ENCODE measurements at regions not wholly inside any gene's neighbourhood (a gene's known extent, or its start where the extent isn't known, plus 50 kb on each side); places are given as distances from the start of the nearest gene placed in this dataset.

- no peak for FAIRE-seq
- Histone ChIP-seq H3K36me3 (ENCODE audit: insufficient read depth, low read length) (no peaks in the 10 kb centered on the region), H3K4me2 (ENCODE audit: low read length) (no peak overlapping the region), H3K4me3 (ENCODE audit: insufficient read depth, low read depth, low read length) (no peak overlapping the region), H4K20me1 (ENCODE audit: insufficient read depth, low read length) (no peaks in the 10 kb centered on the region), H3K79me2 (ENCODE audit: insufficient read depth, low read length) (no peaks in the 10 kb centered on the region), H3K9ac (ENCODE audit: low read length) (no peak overlapping the region), H3K4me1 (ENCODE audit: insufficient read depth, low read length) (no peaks in the 10 kb centered on the region), H3K9me3 (ENCODE audit: insufficient read depth, low read depth, low read length) (no peaks in the 10 kb centered on the region), H2AFZ (ENCODE audit: low read depth, low read length) (no peak overlapping the region), H3K27me3 (ENCODE audit: insufficient read depth, low read length) (no peaks in the 10 kb centered on the region), H3K27ac (ENCODE audit: low read depth, low read length) (no peak overlapping the region)
- no peak for DNase-seq (ENCODE audit: low read depth)
- no peak for TF ChIP-seq EZH2 (IDR thresholded peaks at IDR 0.05; ENCODE audit: insufficient read depth, low read length)
- TF ChIP-seq CTCF (IDR thresholded peaks at IDR 0.05; ENCODE audit: insufficient read depth, low read depth, low read length) = no peak
- Mint-ChIP-seq H3K9me3 (ENCODE audit: unreplicated experiment) (no peaks in the 10 kb centered on the region), H3K27ac (ENCODE audit: unreplicated experiment) (no peak overlapping the region), H3K4me3 (ENCODE audit: unreplicated experiment) (no peak overlapping the region), H3K27me3 (ENCODE audit: low read depth, unreplicated experiment) (peaks cover 9% of the 10 kb centered on the region), H3K36me3 (ENCODE audit: low read depth, unreplicated experiment) (no peaks in the 10 kb centered on the region), H3K4me1 (ENCODE audit: low read depth, unreplicated experiment) (peaks cover 5% of the 10 kb centered on the region)
Measured at GRCh38 chr2:217151509-217152206, 291.8 kb upstream of the TNP1 start.

GRCh38 chr2:217150236-217150635 is 290.4 kb upstream of the TNP1 start:
- no peak overlapping the region for H3K27ac Mint-ChIP-seq (ENCODE audit: unreplicated experiment)
- no peak overlapping the region for H3K4me3 Mint-ChIP-seq (ENCODE audit: unreplicated experiment)
- H3K9me3 ChIP-seq (ENCODE audit: insufficient read depth, low read depth, low read length) = no peaks in the 10 kb centered on the region
- H3K27ac ChIP-seq (ENCODE audit: low read depth, low read length) = no peak overlapping the region
- TF ChIP-seq CTCF (IDR thresholded peaks at IDR 0.05; ENCODE audit: insufficient read depth, low read depth, low read length) = no peak
- no peak for TF ChIP-seq EZH2 (IDR thresholded peaks at IDR 0.05; ENCODE audit: insufficient read depth, low read length)
- H3K4me1 Mint-ChIP-seq (ENCODE audit: low read depth, unreplicated experiment) = peaks cover 5% of the 10 kb centered on the region
- peaks cover 3% of the 10 kb centered on the region for H3K27me3 Mint-ChIP-seq (ENCODE audit: low read depth, unreplicated experiment)
- H3K9me3 Mint-ChIP-seq (ENCODE audit: unreplicated experiment) = no peaks in the 10 kb centered on the region
- no peaks in the 10 kb centered on the region for H3K36me3 ChIP-seq (ENCODE audit: insufficient read depth, low read length)
- no peak for FAIRE-seq
- H3K4me1 ChIP-seq (ENCODE audit: insufficient read depth, low read length) = no peaks in the 10 kb centered on the region
- no peaks in the 10 kb centered on the region for H3K36me3 Mint-ChIP-seq (ENCODE audit: low read depth, unreplicated experiment)
- H3K4me2 ChIP-seq (ENCODE audit: low read length) = no peak overlapping the region
- no peak overlapping the region for H3K9ac ChIP-seq (ENCODE audit: low read length)
- DNase-seq (ENCODE audit: low read depth) = no peak
- no peak overlapping the region for H2AFZ ChIP-seq (ENCODE audit: low read depth, low read length)
- H3K79me2 ChIP-seq (ENCODE audit: insufficient read depth, low read length) = no peaks in the 10 kb centered on the region
- no peak overlapping the region for H3K4me3 ChIP-seq (ENCODE audit: insufficient read depth, low read depth, low read length)
- H4K20me1 ChIP-seq (ENCODE audit: insufficient read depth, low read length) = no peaks in the 10 kb centered on the region
- H3K27me3 ChIP-seq (ENCODE audit: insufficient read depth, low read length) = no peaks in the 10 kb centered on the region

- no peak for TF ChIP-seq EZH2 (IDR thresholded peaks at IDR 0.05; ENCODE audit: insufficient read depth, low read length)
- TF ChIP-seq CTCF (IDR thresholded peaks at IDR 0.05; ENCODE audit: insufficient read depth, low read depth, low read length) = no peak
- H3K4me3 Mint-ChIP-seq (ENCODE audit: unreplicated experiment) = no peak overlapping the region
- Histone ChIP-seq H3K9ac (ENCODE audit: low read length) (no peak overlapping the region), H3K36me3 (ENCODE audit: insufficient read depth, low read length) (no peaks in the 10 kb centered on the region), H2AFZ (ENCODE audit: low read depth, low read length) (no peak overlapping the region), H4K20me1 (ENCODE audit: insufficient read depth, low read length) (no peaks in the 10 kb centered on the region), H3K79me2 (ENCODE audit: insufficient read depth, low read length) (no peaks in the 10 kb centered on the region), H3K27me3 (ENCODE audit: insufficient read depth, low read length) (no peaks in the 10 kb centered on the region), H3K4me3 (ENCODE audit: insufficient read depth, low read depth, low read length) (no peak overlapping the region), H3K4me2 (ENCODE audit: low read length) (no peak overlapping the region), H3K4me1 (ENCODE audit: insufficient read depth, low read length) (no peaks in the 10 kb centered on the region), H3K9me3 (ENCODE audit: insufficient read depth, low read depth, low read length) (no peaks in the 10 kb centered on the region), H3K27ac (ENCODE audit: low read depth, low read length) (no peak overlapping the region)
- no peak overlapping the region for H3K27ac Mint-ChIP-seq (ENCODE audit: unreplicated experiment)
- H3K36me3 Mint-ChIP-seq (ENCODE audit: low read depth, unreplicated experiment) = no peaks in the 10 kb centered on the region
- no peaks in the 10 kb centered on the region for H3K9me3 Mint-ChIP-seq (ENCODE audit: unreplicated experiment)
- peaks cover 3% of the 10 kb centered on the region for H3K27me3 Mint-ChIP-seq (ENCODE audit: low read depth, unreplicated experiment)
- H3K4me1 Mint-ChIP-seq (ENCODE audit: low read depth, unreplicated experiment) = peaks cover 5% of the 10 kb centered on the region
- FAIRE-seq = no peak
- DNase-seq (ENCODE audit: low read depth) = no peak
Measured at GRCh38 chr2:217149087-217149660, 289.3 kb upstream of the TNP1 start.
